ENCODE measurements at regions not wholly inside any gene's neighbourhood (a gene's known extent, or its start where the extent isn't known, plus 50 kb on each side); places are given as distances from the start of the nearest gene placed in this dataset.

DNA sequence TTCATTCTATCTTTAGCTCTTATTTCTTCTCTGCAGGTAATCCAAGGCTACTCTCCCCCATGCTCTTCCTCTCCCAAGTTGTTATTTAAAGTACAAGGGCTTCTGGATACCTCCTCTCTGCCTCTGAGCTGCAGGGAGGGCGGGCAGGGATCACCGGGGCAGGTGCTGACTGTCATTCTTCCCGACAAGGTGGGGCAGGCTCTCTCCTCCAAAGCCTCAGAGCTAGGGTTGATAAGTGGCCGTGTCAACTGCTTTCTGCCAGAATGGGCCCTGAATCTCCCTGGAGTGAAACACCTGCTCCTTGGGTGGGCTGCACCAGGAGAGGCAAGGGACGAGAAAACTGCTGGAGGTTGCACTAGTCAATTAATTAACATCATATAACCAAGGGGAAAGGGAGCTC is 250.3 kb downstream of the SLC4A3 start:
- TF ChIP-seq, protein P1, sequence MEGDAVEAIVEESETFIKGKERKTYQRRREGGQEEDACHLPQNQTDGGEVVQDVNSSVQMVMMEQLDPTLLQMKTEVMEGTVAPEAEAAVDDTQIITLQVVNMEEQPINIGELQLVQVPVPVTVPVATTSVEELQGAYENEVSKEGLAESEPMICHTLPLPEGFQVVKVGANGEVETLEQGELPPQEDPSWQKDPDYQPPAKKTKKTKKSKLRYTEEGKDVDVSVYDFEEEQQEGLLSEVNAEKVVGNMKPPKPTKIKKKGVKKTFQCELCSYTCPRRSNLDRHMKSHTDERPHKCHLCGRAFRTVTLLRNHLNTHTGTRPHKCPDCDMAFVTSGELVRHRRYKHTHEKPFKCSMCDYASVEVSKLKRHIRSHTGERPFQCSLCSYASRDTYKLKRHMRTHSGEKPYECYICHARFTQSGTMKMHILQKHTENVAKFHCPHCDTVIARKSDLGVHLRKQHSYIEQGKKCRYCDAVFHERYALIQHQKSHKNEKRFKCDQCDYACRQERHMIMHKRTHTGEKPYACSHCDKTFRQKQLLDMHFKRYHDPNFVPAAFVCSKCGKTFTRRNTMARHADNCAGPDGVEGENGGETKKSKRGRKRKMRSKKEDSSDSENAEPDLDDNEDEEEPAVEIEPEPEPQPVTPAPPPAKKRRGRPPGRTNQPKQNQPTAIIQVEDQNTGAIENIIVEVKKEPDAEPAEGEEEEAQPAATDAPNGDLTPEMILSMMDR (IDR thresholded peaks at IDR 0.05; ENCODE audit: control extremely low read depth, extremely low read depth, low read depth, missing control alignments) = no peak
- DNase-seq (ENCODE audit: extremely low spot score) = no peak
- POLR2A ChIA-PET = no interaction called here
- CTCF ChIA-PET = no interaction called here

DNA sequence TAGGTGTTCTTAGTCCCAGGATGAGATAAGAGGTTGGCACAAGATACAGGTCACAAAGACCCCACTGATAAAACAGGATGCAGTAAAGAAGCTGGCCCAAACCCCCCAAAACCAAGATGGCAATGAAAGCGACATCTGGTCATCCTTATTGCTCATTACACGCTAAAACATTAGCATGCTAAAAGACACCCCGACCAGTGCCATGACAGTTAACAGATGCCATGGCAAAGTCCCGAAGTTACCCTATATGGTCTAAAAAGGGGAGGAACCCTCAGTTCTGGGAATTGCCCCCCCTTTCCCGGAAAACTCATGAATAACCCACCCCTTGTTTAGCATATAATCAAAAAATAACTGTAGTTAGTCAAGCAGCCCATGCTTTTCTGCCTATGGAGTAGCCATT is 251.1 kb downstream of the SLC4A3 start:
- ChIA-PET POLR2A (no interaction called here), CTCF (no interaction called here)
- TF ChIP-seq, protein P1 (IDR thresholded peaks at IDR 0.05; ENCODE audit: control extremely low read depth, extremely low read depth, low read depth, missing control alignments) = no peak
- no peak for DNase-seq (ENCODE audit: extremely low spot score)

GRCh38 chr2:219881851-219882250 is 254.4 kb downstream of the SLC4A3 start:
- ChIA-PET CTCF (no interaction called here), POLR2A (no interaction called here)
- TF ChIP-seq, protein P1 (IDR thresholded peaks at IDR 0.05; ENCODE audit: control extremely low read depth, extremely low read depth, low read depth, missing control alignments) = no peak
- DNase-seq (ENCODE audit: extremely low spot score) = no peak

DNA sequence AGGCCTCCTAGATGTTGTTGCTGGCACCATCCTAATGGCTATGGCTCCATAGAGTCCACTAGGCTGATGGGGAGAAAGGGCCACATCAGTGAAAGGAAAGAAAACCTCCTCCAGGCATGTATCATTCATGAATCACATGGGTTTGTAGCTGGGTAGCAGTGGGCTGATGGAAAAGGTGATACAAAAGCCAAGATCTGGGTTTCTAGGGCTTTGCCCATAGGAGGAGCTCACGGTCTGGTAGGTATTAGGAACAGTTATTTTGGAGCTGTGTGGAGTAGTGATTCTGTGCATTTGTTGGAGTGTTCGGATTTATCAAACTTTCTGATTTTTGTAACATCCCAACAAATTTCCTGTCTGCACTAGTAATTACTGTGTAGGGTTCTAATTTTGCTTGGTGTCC is 259.2 kb downstream of the SLC4A3 start:
- no peak for DNase-seq (ENCODE audit: extremely low spot score)
- CTCF ChIA-PET = no interaction called here
- TF ChIP-seq, protein P1 (IDR thresholded peaks at IDR 0.05; ENCODE audit: control extremely low read depth, extremely low read depth, low read depth, missing control alignments) = no peak
- POLR2A ChIA-PET = no interaction called here

- TF ChIP-seq, protein P1 (IDR thresholded peaks at IDR 0.05; ENCODE audit: control extremely low read depth, extremely low read depth, low read depth, missing control alignments) = no peak
- ChIA-PET CTCF (no interaction called here), POLR2A (no interaction called here)
- DNase-seq (ENCODE audit: extremely low spot score) = no peak
These were observed 260.4 kb downstream of the SLC4A3 start for GRCh38 chr2:219887870-219888269.

- no peak for DNase-seq (ENCODE audit: extremely low spot score)
- ChIA-PET POLR2A (no interaction called here), CTCF (no interaction called here)
- TF ChIP-seq, protein P1 (IDR thresholded peaks at IDR 0.05; ENCODE audit: control extremely low read depth, extremely low read depth, low read depth, missing control alignments) = no peak
These were observed 266.1 kb downstream of the SLC4A3 start for GRCh38 chr2:219893541-219893940.

DNA sequence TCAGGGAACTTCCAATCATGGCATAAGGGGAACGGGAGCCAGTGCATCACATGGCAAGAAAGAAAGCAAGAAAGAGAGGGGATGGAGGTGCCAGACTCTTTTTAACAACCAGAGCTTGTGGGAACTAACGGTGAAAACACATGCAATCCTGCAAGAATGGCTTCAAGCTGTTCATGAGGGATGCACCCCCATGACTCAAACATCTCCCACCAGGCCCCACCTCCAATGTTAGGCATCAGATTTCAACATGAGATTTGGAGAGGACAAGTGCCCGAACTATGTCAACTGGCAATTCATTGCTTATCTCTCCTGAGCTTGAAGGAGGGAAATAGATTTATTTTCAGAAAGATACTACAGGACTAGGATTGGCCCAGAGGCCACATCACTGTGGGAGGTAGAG is 270.0 kb downstream of the SLC4A3 start:
- TF ChIP-seq, protein P1 (IDR thresholded peaks at IDR 0.05; ENCODE audit: control extremely low read depth, extremely low read depth, low read depth, missing control alignments) = no peak
- CTCF ChIA-PET = no interaction called here
- POLR2A ChIA-PET = no interaction called here

More for the DNA sequence above, 270.0 kb downstream of the SLC4A3 start:
- DNase-seq (ENCODE audit: extremely low spot score) = no peak

Data from GM10248 (cell line).